NCI-H146 (cell line): ENCODE measurements at regions not wholly inside any gene's neighbourhood (a gene's known extent, or its start where the extent isn't known, plus 50 kb on each side); places are given as distances from the start of the nearest gene placed in this dataset.
A peak's percentile ranks its signal among the peaks of the same experiment; 100 is the strongest.

ENCODE experiments used
- DNase-seq: peaks from one replicate; lab custom pipeline; 2025; lab: John Stamatoyannopoulos, UW

GRCh38 chr1:239882967-239883366 lies 208.7 kb upstream of the FMN2 start:
- no peak for DNase-seq

GRCh38 chr1:239884796-239885195 lies 206.9 kb upstream of the FMN2 start:
- no peak for DNase-seq

- no peak for DNase-seq
Observed at GRCh38 chr1:239886266-239886665, 205.4 kb upstream of the FMN2 start.

- no peak for DNase-seq
Observed at GRCh38 chr1:239888639-239889038, 203.0 kb upstream of the FMN2 start.

- DNase-seq = no peak
Observed at GRCh38 chr1:239891621-239892358, 199.9 kb upstream of the FMN2 start.

- no peak for DNase-seq
Observed at GRCh38 chr1:239892602-239893001, 199.1 kb upstream of the FMN2 start.

GRCh38 chr1:239893127-239893731 lies 198.5 kb upstream of the FMN2 start:
- no peak for DNase-seq

GRCh38 chr1:239896569-239896968 lies 195.1 kb upstream of the FMN2 start:
- no peak for DNase-seq

GRCh38 chr1:239896980-239897379 lies 194.7 kb upstream of the FMN2 start:
- no peak for DNase-seq

- DNase-seq = no peak
Observed at GRCh38 chr1:239897458-239897857, 194.2 kb upstream of the FMN2 start.

- peak; percentile 66 for DNase-seq
Observed at GRCh38 chr1:239898062-239898730, 193.5 kb upstream of the FMN2 start.

GRCh38 chr1:239899747-239900146 lies 191.9 kb upstream of the FMN2 start:
- no peak for DNase-seq

- DNase-seq = no peak
Observed at GRCh38 chr1:239906394-239906793, 185.3 kb upstream of the FMN2 start.

GRCh38 chr1:239909898-239910297 lies 181.8 kb upstream of the FMN2 start:
- no peak for DNase-seq

- DNase-seq = no peak
Observed at GRCh38 chr1:239912471-239912870, 179.2 kb upstream of the FMN2 start.

GRCh38 chr1:239913141-239913585 lies 178.5 kb upstream of the FMN2 start:
- no peak for DNase-seq

GRCh38 chr1:239914751-239915231 lies 176.9 kb upstream of the FMN2 start:
- no peak for DNase-seq

- DNase-seq = no peak
Observed at GRCh38 chr1:239918634-239919033, 173.0 kb upstream of the FMN2 start.

- no peak for DNase-seq
Observed at GRCh38 chr1:239920214-239920613, 171.5 kb upstream of the FMN2 start.

- no peak for DNase-seq
Observed at GRCh38 chr1:239922778-239923522, 168.7 kb upstream of the FMN2 start.

- no peak for DNase-seq
Observed at GRCh38 chr1:239924741-239925350, 166.8 kb upstream of the FMN2 start.

- no peak for DNase-seq
Observed at GRCh38 chr1:239926184-239926583, 165.5 kb upstream of the FMN2 start.
